ENCODE measurements at regions not wholly inside any gene's neighbourhood (a gene's known extent, or its start where the extent isn't known, plus 50 kb on each side); places are given as distances from the start of the nearest gene placed in this dataset.

GRCh38 chr12:107888789-107889188 is 114.3 kb downstream of the ASCL4 start:
- no peak for DNase-seq (ENCODE audit: low read depth)
- no peak overlapping the region for H3K4me3 ChIP-seq (ENCODE audit: low read length)
- no peak for TF ChIP-seq CTCF (conservative IDR thresholded peaks at IDR 0.05; ENCODE audit: low read depth, low read length)

GRCh38 chr12:107891967-107892366 is 117.5 kb downstream of the ASCL4 start:
- no peak overlapping the region for H3K4me3 ChIP-seq (ENCODE audit: low read length)
- peak; percentile 46 for TF ChIP-seq CTCF (conservative IDR thresholded peaks at IDR 0.05; ENCODE audit: low read depth, low read length)
- no peak for DNase-seq (ENCODE audit: low read depth)

GRCh38 chr12:107894589-107894988 is 120.1 kb downstream of the ASCL4 start:
- no peak overlapping the region for H3K4me3 ChIP-seq (ENCODE audit: low read length)
- no peak for TF ChIP-seq CTCF (conservative IDR thresholded peaks at IDR 0.05; ENCODE audit: low read depth, low read length)
- no peak for DNase-seq (ENCODE audit: low read depth)

- DNase-seq (ENCODE audit: low read depth): no peak
- H3K4me3 ChIP-seq (ENCODE audit: low read length): no peak overlapping the region
- TF ChIP-seq CTCF (conservative IDR thresholded peaks at IDR 0.05; ENCODE audit: low read depth, low read length): no peak
Observed at GRCh38 chr12:107895966-107896365, 121.5 kb downstream of the ASCL4 start.

GRCh38 chr12:107900588-107900987 is 126.1 kb downstream of the ASCL4 start:
- no peak for TF ChIP-seq CTCF (conservative IDR thresholded peaks at IDR 0.05; ENCODE audit: low read depth, low read length)
- DNase-seq (ENCODE audit: low read depth): no peak
- H3K4me3 ChIP-seq (ENCODE audit: low read length): no peak overlapping the region

- TF ChIP-seq CTCF (conservative IDR thresholded peaks at IDR 0.05; ENCODE audit: low read depth, low read length): no peak
- H3K4me3 ChIP-seq (ENCODE audit: low read length): peak overlapping the region; percentile 17
- no peak for DNase-seq (ENCODE audit: low read depth)
Observed at GRCh38 chr12:107903341-107904061, 129.0 kb downstream of the ASCL4 start.

GRCh38 chr12:107906707-107907106 is 132.2 kb downstream of the ASCL4 start:
- no peak overlapping the region for H3K4me3 ChIP-seq (ENCODE audit: low read length)
- DNase-seq (ENCODE audit: low read depth): no peak
- no peak for TF ChIP-seq CTCF (conservative IDR thresholded peaks at IDR 0.05; ENCODE audit: low read depth, low read length)
